GM12874 (cell line): ENCODE measurements at regions not wholly inside any gene's neighbourhood (a gene's known extent, or its start where the extent isn't known, plus 50 kb on each side); places are given as distances from the start of the nearest gene placed in this dataset.

Experiments used
- CTCF ChIP-seq: IDR thresholded peaks from 2 replicates; pipeline ENCODE4 v1.5.1; 2011; ENCODE audit warnings: low read depth, mild to moderate bottlenecking, control low read depth, low read length, moderate library complexity; ENCODE audit not compliant: insufficient read depth

- TF ChIP-seq CTCF = no peak
These were observed 222.4 kb downstream of the KCTD12 start for GRCh38 chr13:76663592-76664335.

- no peak for TF ChIP-seq CTCF
These were observed 229.7 kb downstream of the KCTD12 start for GRCh38 chr13:76656500-76656899.

GRCh38 chr13:76656056-76656455 is 230.1 kb downstream of the KCTD12 start:
- TF ChIP-seq CTCF = no peak

- no peak for TF ChIP-seq CTCF
These were observed 231.9 kb downstream of the KCTD12 start for GRCh38 chr13:76654263-76654662.

- no peak for TF ChIP-seq CTCF
These were observed 234.9 kb downstream of the KCTD12 start for GRCh38 chr13:76651286-76651685.

- TF ChIP-seq CTCF = no peak
These were observed 238.7 kb downstream of the KCTD12 start for GRCh38 chr13:76647550-76647949.

- TF ChIP-seq CTCF = no peak
These were observed 239.3 kb downstream of the KCTD12 start for GRCh38 chr13:76646946-76647345.

- TF ChIP-seq CTCF = no peak
These were observed 240.6 kb downstream of the KCTD12 start for GRCh38 chr13:76645632-76646031.
